ENCODE measurements at regions not wholly inside any gene's neighbourhood (a gene's known extent, or its start where the extent isn't known, plus 50 kb on each side); places are given as distances from the start of the nearest gene placed in this dataset.

- H3K9me3 Mint-ChIP-seq: peaks cover 0 to 2% (median 0%) of the 10 kb centered on the region in 7 donors
- no peaks in the 10 kb centered on the region for H3K27me3 Mint-ChIP-seq
- H3K36me3 Mint-ChIP-seq: peaks cover 8% of the 10 kb centered on the region
- no peaks in the 10 kb centered on the region for H3K9me3 ChIP-seq (ENCODE audit: control insufficient read depth in 2 of 2, low read length in 2 of 2)
- peak overlapping the region; percentile 26 to 66 (median 54) for H3K4me3 Mint-ChIP-seq
- H3K4me1 Mint-ChIP-seq: peaks cover 17 to 50% (median 33%) of the 10 kb centered on the region in 4 donors
- peaks cover 13% of the 10 kb centered on the region for H3K4me1 ChIP-seq (ENCODE audit: control insufficient read depth, insufficient read depth, low read length, poor library complexity, severe bottlenecking)
- no peaks in the 10 kb centered on the region for H3K27me3 ChIP-seq (ENCODE audit: control insufficient read depth, insufficient read depth, low read length)
- H3K4me3 ChIP-seq (ENCODE audit: low read depth, low read length): peak overlapping the region; percentile 75
- no peaks in the 10 kb centered on the region for H3K36me3 ChIP-seq (ENCODE audit: control insufficient read depth, insufficient read depth, low read length)
- no peak for DNase-seq
- H3K27ac ChIP-seq (ENCODE audit: insufficient read depth, low read length, poor library complexity, severe bottlenecking): peak overlapping the region; percentile 39
- no peak for ATAC-seq (ENCODE audit: low read depth in 2 of 2)
- H3K27ac Mint-ChIP-seq: peak overlapping the region; percentile 78 to 91 (median 83)
Observed at GRCh38 chr1:193593147-193593885, 406.9 kb upstream of the B3GALT2 start.

GRCh38 chr1:193592317-193592716 lies 405.9 kb upstream of the B3GALT2 start:
- peak in 1 of 2 donors; percentile 18 for ATAC-seq (ENCODE audit: low read depth in 2 of 2)
- Histone ChIP-seq H3K36me3 (ENCODE audit: control insufficient read depth, insufficient read depth, low read length) (no peaks in the 10 kb centered on the region), H3K9me3 (ENCODE audit: control insufficient read depth in 2 of 2, low read length in 2 of 2) (no peaks in the 10 kb centered on the region), H3K4me3 (ENCODE audit: low read depth, low read length) (peak overlapping the region; percentile 75), H3K4me1 (ENCODE audit: control insufficient read depth, insufficient read depth, low read length, poor library complexity, severe bottlenecking) (peaks cover 13% of the 10 kb centered on the region), H3K27ac (ENCODE audit: insufficient read depth, low read length, poor library complexity, severe bottlenecking) (peak overlapping the region; percentile 16), H3K27me3 (ENCODE audit: control insufficient read depth, insufficient read depth, low read length) (no peaks in the 10 kb centered on the region)
- Mint-ChIP-seq H3K9me3 (peaks cover 0 to 2% (median 0%) of the 10 kb centered on the region in 7 donors), H3K27me3 (no peaks in the 10 kb centered on the region), H3K4me3 (peak overlapping the region; percentile 26 to 77 (median 64)), H3K4me1 (peaks cover 17 to 52% (median 34%) of the 10 kb centered on the region in 4 donors), H3K27ac (peak overlapping the region; percentile 78 to 91 (median 83)), H3K36me3 (peaks cover 8% of the 10 kb centered on the region)
- DNase-seq: peak in 2 of 3 donors; percentile 13 to 23

GRCh38 chr1:193590102-193590501 lies 403.7 kb upstream of the B3GALT2 start:
- H3K27ac Mint-ChIP-seq: peak overlapping the region in 2 of 3 donors; percentile 33 to 38
- H3K4me1 Mint-ChIP-seq: peaks cover 15 to 46% (median 34%) of the 10 kb centered on the region in 4 donors
- H3K27ac ChIP-seq (ENCODE audit: insufficient read depth, low read length, poor library complexity, severe bottlenecking): no peak overlapping the region

GRCh38 chr1:193589597-193590040 lies 403.2 kb upstream of the B3GALT2 start:
- Mint-ChIP-seq H3K27ac (peak overlapping the region in 2 of 3 donors; percentile 11 to 33), H3K27me3 (no peaks in the 10 kb centered on the region), H3K36me3 (no peaks in the 10 kb centered on the region), H3K4me1 (peaks cover 15 to 42% (median 32%) of the 10 kb centered on the region in 4 donors), H3K9me3 (no peaks in the 10 kb centered on the region), H3K4me3 (no peak overlapping the region)
- Histone ChIP-seq H3K27me3 (ENCODE audit: control insufficient read depth, insufficient read depth, low read length) (no peaks in the 10 kb centered on the region), H3K27ac (ENCODE audit: insufficient read depth, low read length, poor library complexity, severe bottlenecking) (no peak overlapping the region), H3K9me3 (ENCODE audit: control insufficient read depth in 2 of 2, low read length in 2 of 2) (no peaks in the 10 kb centered on the region), H3K36me3 (ENCODE audit: control insufficient read depth, insufficient read depth, low read length) (no peaks in the 10 kb centered on the region), H3K4me3 (ENCODE audit: low read depth, low read length) (no peak overlapping the region), H3K4me1 (ENCODE audit: control insufficient read depth, insufficient read depth, low read length, poor library complexity, severe bottlenecking) (peaks cover 11% of the 10 kb centered on the region)
- no peak for DNase-seq
- no peak for ATAC-seq (ENCODE audit: low read depth in 2 of 2)

More at GRCh38 chr1:193590102-193590501, 403.7 kb upstream of the B3GALT2 start:
- H3K4me3 ChIP-seq (ENCODE audit: low read depth, low read length): no peak overlapping the region
- no peak overlapping the region for H3K4me3 Mint-ChIP-seq
- ATAC-seq (ENCODE audit: low read depth in 2 of 2) (no peak), DNase-seq (no peak)
- H3K9me3 ChIP-seq (ENCODE audit: control insufficient read depth in 2 of 2, low read length in 2 of 2): no peaks in the 10 kb centered on the region
- H3K36me3 ChIP-seq (ENCODE audit: control insufficient read depth, insufficient read depth, low read length): no peaks in the 10 kb centered on the region
- H3K27me3 ChIP-seq (ENCODE audit: control insufficient read depth, insufficient read depth, low read length): no peaks in the 10 kb centered on the region
- no peaks in the 10 kb centered on the region for H3K9me3 Mint-ChIP-seq
- no peaks in the 10 kb centered on the region for H3K36me3 Mint-ChIP-seq
- H3K27me3 Mint-ChIP-seq: no peaks in the 10 kb centered on the region
- H3K4me1 ChIP-seq (ENCODE audit: control insufficient read depth, insufficient read depth, low read length, poor library complexity, severe bottlenecking): peaks cover 13% of the 10 kb centered on the region

- no peaks in the 10 kb centered on the region for H3K27me3 Mint-ChIP-seq
- no peaks in the 10 kb centered on the region for H3K36me3 Mint-ChIP-seq
- no peak for ATAC-seq (ENCODE audit: low read depth in 2 of 2)
- peaks cover 15 to 36% (median 27%) of the 10 kb centered on the region in 4 donors for H3K4me1 Mint-ChIP-seq
- no peak for DNase-seq
- H3K27ac Mint-ChIP-seq: peak overlapping the region in 2 of 3 donors; percentile 16 to 92
- Histone ChIP-seq H3K4me3 (ENCODE audit: low read depth, low read length) (no peak overlapping the region), H3K4me1 (ENCODE audit: control insufficient read depth, insufficient read depth, low read length, poor library complexity, severe bottlenecking) (peaks cover 8% of the 10 kb centered on the region), H3K36me3 (ENCODE audit: control insufficient read depth, insufficient read depth, low read length) (no peaks in the 10 kb centered on the region), H3K9me3 (ENCODE audit: control insufficient read depth in 2 of 2, low read length in 2 of 2) (no peaks in the 10 kb centered on the region), H3K27me3 (ENCODE audit: control insufficient read depth, insufficient read depth, low read length) (no peaks in the 10 kb centered on the region), H3K27ac (ENCODE audit: insufficient read depth, low read length, poor library complexity, severe bottlenecking) (no peak overlapping the region)
- H3K4me3 Mint-ChIP-seq: no peak overlapping the region
- no peaks in the 10 kb centered on the region for H3K9me3 Mint-ChIP-seq
Observed at GRCh38 chr1:193588311-193589082, 402.1 kb upstream of the B3GALT2 start.

- Histone ChIP-seq H3K36me3 (ENCODE audit: control insufficient read depth, insufficient read depth, low read length) (no peaks in the 10 kb centered on the region), H3K27me3 (ENCODE audit: control insufficient read depth, insufficient read depth, low read length) (no peaks in the 10 kb centered on the region), H3K4me3 (ENCODE audit: low read depth, low read length) (no peak overlapping the region), H3K27ac (ENCODE audit: insufficient read depth, low read length, poor library complexity, severe bottlenecking) (no peak overlapping the region), H3K4me1 (ENCODE audit: control insufficient read depth, insufficient read depth, low read length, poor library complexity, severe bottlenecking) (no peaks in the 10 kb centered on the region), H3K9me3 (ENCODE audit: control insufficient read depth in 2 of 2, low read length in 2 of 2) (no peaks in the 10 kb centered on the region)
- Mint-ChIP-seq H3K36me3 (no peaks in the 10 kb centered on the region), H3K27me3 (no peaks in the 10 kb centered on the region), H3K9me3 (peaks cover 0 to 7% (median 0%) of the 10 kb centered on the region in 7 donors), H3K4me3 (no peak overlapping the region), H3K27ac (peak overlapping the region in 1 of 3 donors; percentile 70), H3K4me1 (peaks cover 6 to 14% (median 10%) of the 10 kb centered on the region in 4 donors)
- DNase-seq: no peak
- ATAC-seq (ENCODE audit: low read depth in 2 of 2): no peak
Observed at GRCh38 chr1:193584731-193585239, 398.4 kb upstream of the B3GALT2 start.

- Histone ChIP-seq H3K27ac (ENCODE audit: insufficient read depth, low read length, poor library complexity, severe bottlenecking) (no peak overlapping the region), H3K27me3 (ENCODE audit: control insufficient read depth, insufficient read depth, low read length) (no peaks in the 10 kb centered on the region), H3K36me3 (ENCODE audit: control insufficient read depth, insufficient read depth, low read length) (no peaks in the 10 kb centered on the region), H3K4me1 (ENCODE audit: control insufficient read depth, insufficient read depth, low read length, poor library complexity, severe bottlenecking) (no peaks in the 10 kb centered on the region), H3K9me3 (ENCODE audit: control insufficient read depth in 2 of 2, low read length in 2 of 2) (no peaks in the 10 kb centered on the region), H3K4me3 (ENCODE audit: low read depth, low read length) (no peak overlapping the region)
- no peaks in the 10 kb centered on the region for H3K36me3 Mint-ChIP-seq
- H3K9me3 Mint-ChIP-seq: peaks cover 0 to 7% (median 0%) of the 10 kb centered on the region in 7 donors
- H3K4me1 Mint-ChIP-seq: peaks cover 3 to 27% (median 8%) of the 10 kb centered on the region in 4 donors
- ATAC-seq (ENCODE audit: low read depth in 2 of 2): no peak
- no peaks in the 10 kb centered on the region for H3K27me3 Mint-ChIP-seq
- no peak for DNase-seq
- H3K27ac Mint-ChIP-seq: peak overlapping the region in 1 of 3 donors; percentile 67
- H3K4me3 Mint-ChIP-seq: no peak overlapping the region
Observed at GRCh38 chr1:193581341-193581740, 394.9 kb upstream of the B3GALT2 start.

Data from CD4-positive, CD25-positive, alpha-beta regulatory T cell (primary cell).